Liver (tissue), 8 donors: ENCODE measurements at regions not wholly inside any gene's neighbourhood (a gene's known extent, or its start where the extent isn't known, plus 50 kb on each side); places are given as distances from the start of the nearest gene placed in this dataset.

Source experiments
- DNase-seq: peaks from one replicate; pipeline ENCODE4 v3.0.0-alpha.2; 2017; ENCODE audit warnings: low spot score
- H3K27ac ChIP-seq, 2 donors: one replicate each; pipeline ENCODE4 v1.7.0; 2013; ENCODE audit warnings: inconsistent platforms in 2 of 2, low read length in 2 of 2, control low read depth in 1 of 2, low read depth in 1 of 2, mild to moderate bottlenecking in 1 of 2
- H3K27me3 ChIP-seq, 4 donors: one replicate each; pipeline versions ENCODE4 v1.6.1 to v1.7.0; 2013; ENCODE audit warnings: low read length in 3 of 4, inconsistent platforms in 1 of 4, mild to moderate bottlenecking in 1 of 4, moderate library complexity in 1 of 4; ENCODE audit not compliant: control insufficient read depth in 4 of 4, insufficient read depth in 4 of 4
- H3K36me3 ChIP-seq, 4 donors: one replicate each; pipeline versions ENCODE4 v1.6.1 to v1.7.0; 2013; ENCODE audit warnings: low read length in 3 of 4, mild to moderate bottlenecking in 3 of 4, low read depth in 1 of 4, moderate library complexity in 1 of 4; ENCODE audit not compliant: control insufficient read depth in 4 of 4, insufficient read depth in 3 of 4
- H3K4me1 ChIP-seq, 4 donors: one replicate each; pipeline versions ENCODE4 v1.6.1 to v1.7.0; 2013; ENCODE audit warnings: low read length in 3 of 4, mild to moderate bottlenecking in 3 of 4, moderate library complexity in 1 of 4; ENCODE audit not compliant: control insufficient read depth in 4 of 4, insufficient read depth in 4 of 4
- H3K4me3 ChIP-seq, 3 donors: one replicate each; pipeline versions ENCODE4 v1.6.1 to v1.7.0; 2013; ENCODE audit warnings: low read length in 3 of 3, control low read depth in 1 of 3, low read depth in 1 of 3, mild to moderate bottlenecking in 1 of 3
- H3K9ac ChIP-seq, 2 donors: one replicate each; pipeline ENCODE4 v1.7.0; 2013; ENCODE audit warnings: low read length in 2 of 2, mild to moderate bottlenecking in 2 of 2, moderate library complexity in 2 of 2, control low read depth in 1 of 2, low read depth in 1 of 2
- H3K9me3 ChIP-seq, 4 donors: one replicate each; pipeline versions ENCODE4 v1.6.1 to v1.7.0; 2013; ENCODE audit warnings: low read length in 3 of 4; ENCODE audit not compliant: control insufficient read depth in 4 of 4
- CTCF ChIP-seq: fragments of 150-350 bp; IDR thresholded peaks from 2 replicates; pipeline ENCODE4 v1.5.1; 2017; ENCODE audit warnings: improper control_type of control experiment, low read depth, low read length; ENCODE audit not compliant: missing input control
- EGR1 ChIP-seq, 2 donors: IDR thresholded peaks; 2 replicates each; pipeline ENCODE4 v1.6.1; 2016 to 2018; ENCODE audit warnings: antibody characterized with exemption in 2 of 2, low read depth in 2 of 2
- FOXA1 ChIP-seq: IDR thresholded peaks from 2 replicates; pipeline ENCODE4 v1.6.1; 2016; ENCODE audit warnings: antibody characterized with exemption
- GABPA ChIP-seq, 2 donors: IDR thresholded peaks in 1 of 2; conservative IDR thresholded peaks in 1 of 2; 2 replicates each; pipeline ENCODE4 v1.6.1; 2016; ENCODE audit warnings: antibody characterized with exemption in 2 of 2, mild to moderate bottlenecking in 1 of 2, moderate library complexity in 1 of 2
- HNF4A ChIP-seq, 2 donors: conservative IDR thresholded peaks; 2 replicates each; pipeline ENCODE4 v1.6.1; 2016; ENCODE audit warnings: antibody characterized with exemption in 2 of 2, mild to moderate bottlenecking in 2 of 2
- HNF4G ChIP-seq: IDR thresholded peaks from 2 replicates; pipeline ENCODE4 v1.6.1; 2016; ENCODE audit warnings: antibody characterized with exemption
- JUND ChIP-seq, 2 donors: IDR thresholded peaks; 2 replicates each; pipeline ENCODE4 v1.6.1; 2016; ENCODE audit warnings: antibody characterized with exemption in 2 of 2
- NR2F2 ChIP-seq: IDR thresholded peaks from 2 replicates; pipeline ENCODE4 v1.6.1; 2016; ENCODE audit warnings: antibody characterized with exemption
- RAD21 ChIP-seq, 2 donors: IDR thresholded peaks; 2 replicates each; pipeline ENCODE4 v1.6.1; 2016; ENCODE audit warnings: antibody characterized with exemption in 2 of 2, mild to moderate bottlenecking in 2 of 2
- REST ChIP-seq: IDR thresholded peaks from 2 replicates; pipeline ENCODE4 v1.6.1; 2016; ENCODE audit warnings: antibody characterized with exemption, mild to moderate bottlenecking
- RXRA ChIP-seq, 2 donors: IDR thresholded peaks; 2 replicates each; pipeline ENCODE4 v1.6.1; 2017 to 2018; ENCODE audit warnings: antibody characterized with exemption in 2 of 2, mild to moderate bottlenecking in 1 of 2
- SP1 ChIP-seq: IDR thresholded peaks from 2 replicates; pipeline ENCODE4 v1.6.1; 2018; ENCODE audit warnings: antibody characterized with exemption, mild to moderate bottlenecking
- YY1 ChIP-seq: IDR thresholded peaks from 2 replicates; pipeline ENCODE4 v1.6.1; 2016; ENCODE audit warnings: antibody characterized with exemption, mild to moderate bottlenecking
- ZBTB33 ChIP-seq: IDR thresholded peaks from 2 replicates; pipeline ENCODE4 v1.6.1; 2016; ENCODE audit warnings: antibody characterized with exemption
- WGBS: extraction: QIAGEN DNeasy Blood & Tissue Kit; methylation state at CpG from one replicate; pipeline ENCODE4 v1.1.7; 2013; 5-methylcytosine and 5-hydroxymethylcytosine counted together
- donor health status: healthy.
- donor health status: healthy.
- donor health status: healthy.
- donor health status: healthy.
- donor health status: healthy.

GRCh38 chr2:145807554-145807953 lies 1287.6 kb upstream of the ZEB2 start (continued):
- TF ChIP-seq CTCF: no peak

DNA sequence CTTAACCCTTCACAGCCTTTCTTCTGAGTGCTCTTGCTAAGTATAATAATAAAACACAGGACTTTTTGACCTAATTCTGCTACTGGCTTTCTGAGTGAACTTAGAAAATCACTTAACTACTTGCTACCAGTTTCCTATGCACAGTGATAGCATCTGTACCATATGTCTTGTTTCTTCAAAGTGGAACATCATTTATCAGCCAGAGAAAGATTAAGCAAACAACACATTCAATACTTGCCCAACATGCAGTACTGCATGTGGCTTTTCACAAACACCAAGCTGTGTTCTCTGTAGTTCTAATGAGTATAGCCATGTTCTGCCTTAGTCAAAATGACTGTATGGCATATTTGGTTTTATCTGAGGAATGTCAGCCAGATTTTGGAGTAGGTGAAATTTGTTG lies 1286.6 kb upstream of the ZEB2 start:
- no peaks in the 10 kb centered on the region for H3K4me1 ChIP-seq
- no peaks in the 10 kb centered on the region for H3K9me3 ChIP-seq
- H3K4me3 ChIP-seq: no peak overlapping the region
- H3K27ac ChIP-seq: no peak overlapping the region
- H3K9ac ChIP-seq: no peak overlapping the region
- H3K27me3 ChIP-seq: peaks cover 0 to 5% (median 0%) of the 10 kb centered on the region in 4 donors
- no peak for DNase-seq
- H3K36me3 ChIP-seq: no peaks in the 10 kb centered on the region
- no peak for TF ChIP-seq CTCF

GRCh38 chr2:145802133-145802532 lies 1282.2 kb upstream of the ZEB2 start:
- Histone ChIP-seq H3K36me3 (no peaks in the 10 kb centered on the region), H3K4me1 (peaks cover 0 to 16% (median 13%) of the 10 kb centered on the region in 4 donors), H3K9me3 (no peaks in the 10 kb centered on the region), H3K4me3 (no peak overlapping the region), H3K9ac (no peak overlapping the region), H3K27ac (no peak overlapping the region), H3K27me3 (no peaks in the 10 kb centered on the region)
- 93% methylated on average over 1 of the region's 1 CpG for WGBS
- TF ChIP-seq RXRA (IDR thresholded peaks at IDR 0.05) (no peak), EGR1 (IDR thresholded peaks at IDR 0.05; ENCODE audit: low read depth in 2 of 2) (no peak), NR2F2 (no peak), HNF4A (conservative IDR thresholded peaks at IDR 0.05) (no peak), CTCF (no peak), JUND (IDR thresholded peaks at IDR 0.05) (no peak), YY1 (no peak), ZBTB33 (no peak), GABPA (IDR thresholded peaks at IDR 0.05 in 1 of 2, conservative IDR thresholded peaks at IDR 0.05 in 1 of 2) (no peak), FOXA1 (no peak), HNF4G (no peak), RAD21 (IDR thresholded peaks at IDR 0.05) (no peak), SP1 (no peak), REST (no peak)
- DNase-seq: no peak
